ENCODE measurements at regions not wholly inside any gene's neighbourhood (a gene's known extent, or its start where the extent isn't known, plus 50 kb on each side); places are given as distances from the start of the nearest gene placed in this dataset.

DNA sequence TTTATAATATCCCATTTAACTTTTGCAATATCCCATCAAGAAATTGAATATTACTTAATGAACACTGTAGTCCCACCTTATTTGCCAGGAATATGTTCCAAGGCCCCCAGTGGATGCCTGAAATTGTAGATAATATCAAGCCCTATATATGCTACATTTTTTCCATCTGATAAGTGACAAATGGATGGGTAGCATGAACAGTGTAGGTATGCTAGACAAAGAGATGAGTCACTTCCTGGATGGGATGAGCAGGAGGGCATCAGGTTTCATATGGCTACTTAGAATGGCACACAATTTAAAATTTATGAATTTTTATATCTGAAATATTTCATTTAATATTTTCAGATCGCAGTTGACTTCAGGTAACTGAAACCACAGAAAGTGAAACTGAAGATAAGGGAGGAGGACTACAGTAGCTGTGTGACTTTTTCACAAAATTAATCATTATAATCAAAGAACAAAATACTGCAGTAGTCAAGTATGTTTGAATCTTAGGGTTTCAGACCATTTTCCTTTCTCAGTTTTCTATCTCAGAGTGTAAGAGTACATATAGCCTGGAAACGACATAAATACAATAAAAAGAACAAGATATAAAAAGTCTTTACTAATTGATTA is 636.4 kb upstream of the ARRDC3 start:
- H3F3A ChIP-seq (replicated peaks; ENCODE audit: low read depth): no peaks in the 10 kb centered on the region
- Mint-ChIP-seq H3K36me3 (ENCODE audit: low read depth) (no peaks in the 10 kb centered on the region), H3K4me1 (peaks cover 7% of the 10 kb centered on the region; the same call in 2 of the 3 replicates), H3K27me3 (ENCODE audit: insufficient read depth, low read depth, poor library complexity) (no peaks in the 10 kb centered on the region), H3K9me3 (no peaks in the 10 kb centered on the region), H3K27ac (no peak overlapping the region), H3K4me3 (no peak overlapping the region)
- H3K79me2 ChIP-seq (replicated peaks; ENCODE audit: insufficient read depth): no peaks in the 10 kb centered on the region
- H3K27me3 ChIP-seq (ENCODE audit: insufficient read depth): no peaks in the 10 kb centered on the region
- no peak for DNase-seq (ENCODE audit: low spot score)
- no peaks in the 10 kb centered on the region for H3K9me2 ChIP-seq (ENCODE audit: insufficient read depth)
- H4K20me1 ChIP-seq (replicated peaks; ENCODE audit: insufficient read depth): no peaks in the 10 kb centered on the region
- TF ChIP-seq ZNF114 (CRISPR knock-in tag; IDR thresholded peaks at IDR 0.05): no peak
- TF ChIP-seq NANOG (IDR thresholded peaks at IDR 0.05; ENCODE audit: borderline replicate concordance): no peak
- no peak for TF ChIP-seq CREB1 (CRISPR knock-in tag; IDR thresholded peaks at IDR 0.05; ENCODE audit: low read depth)
- TF ChIP-seq, protein P1, sequence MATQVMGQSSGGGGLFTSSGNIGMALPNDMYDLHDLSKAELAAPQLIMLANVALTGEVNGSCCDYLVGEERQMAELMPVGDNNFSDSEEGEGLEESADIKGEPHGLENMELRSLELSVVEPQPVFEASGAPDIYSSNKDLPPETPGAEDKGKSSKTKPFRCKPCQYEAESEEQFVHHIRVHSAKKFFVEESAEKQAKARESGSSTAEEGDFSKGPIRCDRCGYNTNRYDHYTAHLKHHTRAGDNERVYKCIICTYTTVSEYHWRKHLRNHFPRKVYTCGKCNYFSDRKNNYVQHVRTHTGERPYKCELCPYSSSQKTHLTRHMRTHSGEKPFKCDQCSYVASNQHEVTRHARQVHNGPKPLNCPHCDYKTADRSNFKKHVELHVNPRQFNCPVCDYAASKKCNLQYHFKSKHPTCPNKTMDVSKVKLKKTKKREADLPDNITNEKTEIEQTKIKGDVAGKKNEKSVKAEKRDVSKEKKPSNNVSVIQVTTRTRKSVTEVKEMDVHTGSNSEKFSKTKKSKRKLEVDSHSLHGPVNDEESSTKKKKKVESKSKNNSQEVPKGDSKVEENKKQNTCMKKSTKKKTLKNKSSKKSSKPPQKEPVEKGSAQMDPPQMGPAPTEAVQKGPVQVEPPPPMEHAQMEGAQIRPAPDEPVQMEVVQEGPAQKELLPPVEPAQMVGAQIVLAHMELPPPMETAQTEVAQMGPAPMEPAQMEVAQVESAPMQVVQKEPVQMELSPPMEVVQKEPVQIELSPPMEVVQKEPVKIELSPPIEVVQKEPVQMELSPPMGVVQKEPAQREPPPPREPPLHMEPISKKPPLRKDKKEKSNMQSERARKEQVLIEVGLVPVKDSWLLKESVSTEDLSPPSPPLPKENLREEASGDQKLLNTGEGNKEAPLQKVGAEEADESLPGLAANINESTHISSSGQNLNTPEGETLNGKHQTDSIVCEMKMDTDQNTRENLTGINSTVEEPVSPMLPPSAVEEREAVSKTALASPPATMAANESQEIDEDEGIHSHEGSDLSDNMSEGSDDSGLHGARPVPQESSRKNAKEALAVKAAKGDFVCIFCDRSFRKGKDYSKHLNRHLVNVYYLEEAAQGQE (IDR thresholded peaks at IDR 0.05; ENCODE audit: unreplicated experiment): no peak
- no peak for TF ChIP-seq STAT1 (IDR thresholded peaks at IDR 0.05; ENCODE audit: unreplicated experiment)
- TF ChIP-seq, protein P2, sequence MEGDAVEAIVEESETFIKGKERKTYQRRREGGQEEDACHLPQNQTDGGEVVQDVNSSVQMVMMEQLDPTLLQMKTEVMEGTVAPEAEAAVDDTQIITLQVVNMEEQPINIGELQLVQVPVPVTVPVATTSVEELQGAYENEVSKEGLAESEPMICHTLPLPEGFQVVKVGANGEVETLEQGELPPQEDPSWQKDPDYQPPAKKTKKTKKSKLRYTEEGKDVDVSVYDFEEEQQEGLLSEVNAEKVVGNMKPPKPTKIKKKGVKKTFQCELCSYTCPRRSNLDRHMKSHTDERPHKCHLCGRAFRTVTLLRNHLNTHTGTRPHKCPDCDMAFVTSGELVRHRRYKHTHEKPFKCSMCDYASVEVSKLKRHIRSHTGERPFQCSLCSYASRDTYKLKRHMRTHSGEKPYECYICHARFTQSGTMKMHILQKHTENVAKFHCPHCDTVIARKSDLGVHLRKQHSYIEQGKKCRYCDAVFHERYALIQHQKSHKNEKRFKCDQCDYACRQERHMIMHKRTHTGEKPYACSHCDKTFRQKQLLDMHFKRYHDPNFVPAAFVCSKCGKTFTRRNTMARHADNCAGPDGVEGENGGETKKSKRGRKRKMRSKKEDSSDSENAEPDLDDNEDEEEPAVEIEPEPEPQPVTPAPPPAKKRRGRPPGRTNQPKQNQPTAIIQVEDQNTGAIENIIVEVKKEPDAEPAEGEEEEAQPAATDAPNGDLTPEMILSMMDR (conservative IDR thresholded peaks at IDR 0.05; ENCODE audit: low read depth in 2 of 2): no peak
- TF ChIP-seq JUNB (IDR thresholded peaks at IDR 0.05; ENCODE audit: unreplicated experiment): no peak
- no peak for TF ChIP-seq ZNF331 (CRISPR knock-in tag; IDR thresholded peaks at IDR 0.05; ENCODE audit: low read depth)
- TF ChIP-seq, protein P3, sequence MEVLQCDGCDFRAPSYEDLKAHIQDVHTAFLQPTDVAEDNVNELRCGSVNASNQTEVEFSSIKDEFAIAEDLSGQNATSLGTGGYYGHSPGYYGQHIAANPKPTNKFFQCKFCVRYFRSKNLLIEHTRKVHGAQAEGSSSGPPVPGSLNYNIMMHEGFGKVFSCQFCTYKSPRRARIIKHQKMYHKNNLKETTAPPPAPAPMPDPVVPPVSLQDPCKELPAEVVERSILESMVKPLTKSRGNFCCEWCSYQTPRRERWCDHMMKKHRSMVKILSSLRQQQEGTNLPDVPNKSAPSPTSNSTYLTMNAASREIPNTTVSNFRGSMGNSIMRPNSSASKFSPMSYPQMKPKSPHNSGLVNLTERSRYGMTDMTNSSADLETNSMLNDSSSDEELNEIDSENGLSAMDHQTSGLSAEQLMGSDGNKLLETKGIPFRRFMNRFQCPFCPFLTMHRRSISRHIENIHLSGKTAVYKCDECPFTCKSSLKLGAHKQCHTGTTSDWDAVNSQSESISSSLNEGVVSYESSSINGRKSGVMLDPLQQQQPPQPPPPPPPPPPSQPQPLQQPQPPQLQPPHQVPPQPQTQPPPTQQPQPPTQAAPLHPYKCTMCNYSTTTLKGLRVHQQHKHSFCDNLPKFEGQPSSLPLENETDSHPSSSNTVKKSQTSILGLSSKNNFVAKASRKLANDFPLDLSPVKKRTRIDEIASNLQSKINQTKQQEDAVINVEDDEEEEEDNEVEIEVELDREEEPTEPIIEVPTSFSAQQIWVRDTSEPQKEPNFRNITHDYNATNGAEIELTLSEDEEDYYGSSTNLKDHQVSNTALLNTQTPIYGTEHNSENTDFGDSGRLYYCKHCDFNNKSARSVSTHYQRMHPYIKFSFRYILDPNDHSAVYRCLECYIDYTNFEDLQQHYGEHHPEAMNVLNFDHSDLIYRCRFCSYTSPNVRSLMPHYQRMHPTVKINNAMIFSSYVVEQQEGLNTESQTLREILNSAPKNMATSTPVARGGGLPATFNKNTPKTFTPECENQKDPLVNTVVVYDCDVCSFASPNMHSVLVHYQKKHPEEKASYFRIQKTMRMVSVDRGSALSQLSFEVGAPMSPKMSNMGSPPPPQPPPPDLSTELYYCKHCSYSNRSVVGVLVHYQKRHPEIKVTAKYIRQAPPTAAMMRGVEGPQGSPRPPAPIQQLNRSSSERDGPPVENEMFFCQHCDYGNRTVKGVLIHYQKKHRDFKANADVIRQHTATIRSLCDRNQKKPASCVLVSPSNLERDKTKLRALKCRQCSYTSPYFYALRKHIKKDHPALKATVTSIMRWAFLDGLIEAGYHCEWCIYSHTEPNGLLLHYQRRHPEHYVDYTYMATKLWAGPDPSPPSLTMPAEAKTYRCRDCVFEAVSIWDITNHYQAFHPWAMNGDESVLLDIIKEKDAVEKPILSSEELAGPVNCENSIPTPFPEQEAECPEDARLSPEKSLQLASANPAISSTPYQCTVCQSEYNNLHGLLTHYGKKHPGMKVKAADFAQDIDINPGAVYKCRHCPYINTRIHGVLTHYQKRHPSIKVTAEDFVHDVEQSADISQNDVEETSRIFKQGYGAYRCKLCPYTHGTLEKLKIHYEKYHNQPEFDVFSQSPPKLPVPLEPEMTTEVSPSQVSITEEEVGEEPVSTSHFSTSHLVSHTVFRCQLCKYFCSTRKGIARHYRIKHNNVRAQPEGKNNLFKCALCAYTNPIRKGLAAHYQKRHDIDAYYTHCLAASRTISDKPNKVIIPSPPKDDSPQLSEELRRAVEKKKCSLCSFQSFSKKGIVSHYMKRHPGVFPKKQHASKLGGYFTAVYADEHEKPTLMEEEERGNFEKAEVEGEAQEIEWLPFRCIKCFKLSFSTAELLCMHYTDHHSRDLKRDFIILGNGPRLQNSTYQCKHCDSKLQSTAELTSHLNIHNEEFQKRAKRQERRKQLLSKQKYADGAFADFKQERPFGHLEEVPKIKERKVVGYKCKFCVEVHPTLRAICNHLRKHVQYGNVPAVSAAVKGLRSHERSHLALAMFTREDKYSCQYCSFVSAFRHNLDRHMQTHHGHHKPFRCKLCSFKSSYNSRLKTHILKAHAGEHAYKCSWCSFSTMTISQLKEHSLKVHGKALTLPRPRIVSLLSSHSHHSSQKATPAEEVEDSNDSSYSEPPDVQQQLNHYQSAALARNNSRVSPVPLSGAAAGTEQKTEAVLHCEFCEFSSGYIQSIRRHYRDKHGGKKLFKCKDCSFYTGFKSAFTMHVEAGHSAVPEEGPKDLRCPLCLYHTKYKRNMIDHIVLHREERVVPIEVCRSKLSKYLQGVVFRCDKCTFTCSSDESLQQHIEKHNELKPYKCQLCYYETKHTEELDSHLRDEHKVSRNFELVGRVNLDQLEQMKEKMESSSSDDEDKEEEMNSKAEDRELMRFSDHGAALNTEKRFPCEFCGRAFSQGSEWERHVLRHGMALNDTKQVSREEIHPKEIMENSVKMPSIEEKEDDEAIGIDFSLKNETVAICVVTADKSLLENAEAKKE (CRISPR knock-in tag; IDR thresholded peaks at IDR 0.05): no peak
- no peak for TF ChIP-seq EZH2 (IDR thresholded peaks at IDR 0.05; ENCODE audit: low read depth, unreplicated experiment)
- TF ChIP-seq POLR2AphosphoS5 (IDR thresholded peaks at IDR 0.05; ENCODE audit: low read depth): no peak
- no peak for TF ChIP-seq EZH2phosphoT487 (IDR thresholded peaks at IDR 0.05; ENCODE audit: unreplicated experiment)
- H3K4me2 ChIP-seq: no peak overlapping the region
- no peak overlapping the region for H2AFZ ChIP-seq
- H3K36me3 ChIP-seq (ENCODE audit: insufficient read depth): no peaks in the 10 kb centered on the region
- H3K4me3 ChIP-seq: no peak overlapping the region
- H3K4me1 ChIP-seq (ENCODE audit: insufficient read depth): no peaks in the 10 kb centered on the region
- no peak for ATAC-seq
- H3K27ac ChIP-seq (ENCODE audit: low read depth): no peak overlapping the region

Measured in GM23338 (cell line).